ENCODE measurements at regions not wholly inside any gene's neighbourhood (a gene's known extent, or its start where the extent isn't known, plus 50 kb on each side); places are given as distances from the start of the nearest gene placed in this dataset.

DNA sequence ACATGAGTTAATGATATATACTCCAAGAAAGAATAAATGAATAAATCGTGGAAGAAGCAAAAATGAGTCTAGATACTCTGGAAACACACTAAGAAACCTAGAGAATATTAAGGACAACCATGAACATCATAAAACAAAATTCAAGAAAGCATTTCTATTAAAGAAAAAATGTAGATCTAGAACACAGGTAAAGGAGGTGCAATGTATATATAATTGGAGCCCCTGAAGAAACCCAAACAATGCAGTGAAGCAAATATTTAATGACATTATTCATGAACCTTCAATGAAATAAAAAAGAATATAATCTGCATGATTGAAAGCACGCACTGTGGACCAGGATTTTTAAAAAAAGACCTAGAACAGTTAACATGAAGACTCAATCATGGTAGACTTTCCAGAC, 150.1 kb downstream of the ATPSCKMT start:
- no peak overlapping the region for H3K23ac ChIP-seq (ENCODE audit: insufficient read length)
- no peak overlapping the region for H3K56ac ChIP-seq (replicated peaks; ENCODE audit: insufficient read length, low read depth, low read length)
- DNase-seq (ENCODE audit: low read depth in 1 of 2, low spot score in 2 of 2) (no peak), FAIRE-seq (peak; percentile 45)
- H2BK5ac ChIP-seq (ENCODE audit: low read depth, low read length), result no peak overlapping the region
- no peaks in the 10 kb centered on the region for H3K79me1 ChIP-seq (ENCODE audit: low read depth, low read length)
- H3K27ac ChIP-seq (ENCODE audit: low read depth, low read length), result no peak overlapping the region
- no peak for TF ChIP-seq POLR2AphosphoS5 (IDR thresholded peaks at IDR 0.05; ENCODE audit: low read depth, low read length)
- TF ChIP-seq SP4 (IDR thresholded peaks at IDR 0.05; ENCODE audit: low read length), result no peak
- no peak for TF ChIP-seq CHD1 (IDR thresholded peaks at IDR 0.05; ENCODE audit: low read depth, low read length)
- no peak for TF ChIP-seq CHD2 (IDR thresholded peaks at IDR 0.05; ENCODE audit: low read length)
- WGBS, 2 experiments (ENCODE audit: extremely low coverage in 1 of 2, insufficient coverage in 1 of 2, insufficient read length in 1 of 2, insufficient replicate concordance in 2 of 2, low coverage in 1 of 2, low lambda C conversion rate in 2 of 2, missing lambda C conversion rate in 1 of 2), result 96% methylated on average over 2 of the region's 2 CpGs; no CpG with 5 or more reads in 1 of the 2 experiments
- H3K9ac ChIP-seq (replicated peaks in 1 of 4; ENCODE audit: extremely low read depth in 1 of 4, low read depth in 3 of 4, low read length in 3 of 4), result no peak overlapping the region
- H4K8ac ChIP-seq (ENCODE audit: extremely low read depth, insufficient read depth, low read length), result no peak overlapping the region
- POLR2A ChIA-PET (ENCODE audit: partially characterized antibody), result interaction anchor here (0.6 kb wide), 1 partner anchor 146 kb away, joined by 3 read pairs; no protein-coding TSS in a partner anchor
- H3K4ac ChIP-seq (replicated peaks; ENCODE audit: insufficient read length, low read depth, low read length), result no peak overlapping the region
- no peak overlapping the region for H4K91ac ChIP-seq (replicated peaks; ENCODE audit: insufficient read length, low read length)
- H4K5ac ChIP-seq (ENCODE audit: insufficient read length, low read depth, low read length), result no peak overlapping the region
- H2AK5ac ChIP-seq (ENCODE audit: low read depth, low read length), result no peak overlapping the region
- peaks cover 16 to 20% of the 10 kb centered on the region in 2 experiments for H3K9me3 ChIP-seq (ENCODE audit: insufficient read depth in 2 of 2, low read depth in 1 of 2, low read length in 1 of 2)
- no peaks in the 10 kb centered on the region for H3K23me2 ChIP-seq (ENCODE audit: low read depth, low read length)
- peaks cover 2 to 7% (median 6%) of the 10 kb centered on the region in 4 experiments; a peak in 5 of 7 replicates for H3K4me1 ChIP-seq (replicated peaks in 1 of 4; ENCODE audit: control insufficient read depth in 3 of 4, insufficient read depth in 4 of 4, low read length in 3 of 4)
- H3K14ac ChIP-seq (ENCODE audit: insufficient read length), result no peak overlapping the region
- no peak overlapping the region for H2AFZ ChIP-seq (ENCODE audit: low read length)
- H4K20me1 ChIP-seq (replicated peaks in 1 of 2; ENCODE audit: control insufficient read depth in 1 of 2, insufficient read depth in 2 of 2, low read length in 2 of 2), result no peaks in the 10 kb centered on the region
- H3K27me3 ChIP-seq (replicated peaks in 1 of 4; ENCODE audit: control insufficient read depth in 3 of 4, extremely low read depth in 1 of 4, insufficient read depth in 3 of 4, low read length in 3 of 4), result no peaks in the 10 kb centered on the region
- H2BK120ac ChIP-seq (replicated peaks; ENCODE audit: low read depth, low read length), result no peak overlapping the region
- peaks cover 0 to 4% (median 2%) of the 10 kb centered on the region in 4 experiments; a peak in 2 of 8 replicates for H3K36me3 ChIP-seq (ENCODE audit: control insufficient read depth in 2 of 4, insufficient read depth in 4 of 4, low read length in 3 of 4)
- H3K4me3 ChIP-seq (ENCODE audit: extremely low read depth in 1 of 4, insufficient read depth in 2 of 4, low read depth in 3 of 4, low read length in 4 of 4), result no peak overlapping the region
- H3K18ac ChIP-seq (ENCODE audit: extremely low read depth, low read length), result no peak overlapping the region
- no peak overlapping the region for H3K4me2 ChIP-seq (ENCODE audit: insufficient read depth in 1 of 2, low read depth in 2 of 2, low read length in 2 of 2)
- H2BK15ac ChIP-seq (ENCODE audit: low read length), result no peak overlapping the region
- H3K79me2 ChIP-seq (ENCODE audit: control insufficient read depth in 1 of 2, insufficient read depth in 2 of 2, low read length in 2 of 2), result no peaks in the 10 kb centered on the region
- CTCF ChIA-PET (ENCODE audit: partially characterized antibody), result no interaction called here
- H2BK20ac ChIP-seq (ENCODE audit: low read length), result no peak overlapping the region
- no peak overlapping the region for H2BK12ac ChIP-seq (ENCODE audit: low read depth, low read length)
